ENCODE measurements at regions not wholly inside any gene's neighbourhood (a gene's known extent, or its start where the extent isn't known, plus 50 kb on each side); places are given as distances from the start of the nearest gene placed in this dataset.

DNA sequence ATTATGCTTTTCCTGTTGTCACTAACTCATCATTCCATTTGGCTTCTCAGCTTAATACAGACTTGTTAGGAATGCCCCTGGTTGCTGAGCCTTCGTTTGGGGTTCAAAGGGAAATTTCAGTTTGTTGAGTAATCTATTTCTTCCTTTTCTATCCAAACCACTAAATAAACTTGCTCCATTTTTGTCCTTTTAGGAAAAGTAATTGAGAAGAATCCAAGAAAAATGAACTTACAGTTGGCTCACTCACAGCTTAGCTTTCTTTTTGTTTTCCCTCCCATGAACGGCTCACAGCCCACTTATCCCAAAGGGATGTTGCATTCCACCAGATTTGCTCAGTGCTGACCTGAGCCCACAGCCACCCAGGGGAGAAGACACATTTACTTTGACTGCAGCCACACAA lies 73.9 kb downstream of the SOX11 start:
- Histone ChIP-seq H4K8ac (ENCODE audit: extremely low read depth, insufficient read depth, low read length) (no peak overlapping the region), H3K9me3 (ENCODE audit: insufficient read depth in 2 of 2, low read depth in 1 of 2, low read length in 1 of 2) (no peaks in the 10 kb centered on the region), H2AK5ac (ENCODE audit: low read depth, low read length) (no peak overlapping the region), H3K23ac (ENCODE audit: insufficient read length) (no peak overlapping the region), H3K9ac (replicated peaks in 1 of 4; ENCODE audit: extremely low read depth in 1 of 4, low read depth in 3 of 4, low read length in 3 of 4) (no peak overlapping the region), H3K27me3 (replicated peaks in 1 of 4; ENCODE audit: control insufficient read depth in 3 of 4, extremely low read depth in 1 of 4, insufficient read depth in 3 of 4, low read length in 3 of 4) (no peaks in the 10 kb centered on the region), H2BK5ac (ENCODE audit: low read depth, low read length) (no peak overlapping the region), H2AFZ (ENCODE audit: low read length) (no peak overlapping the region), H3K4me3 (ENCODE audit: extremely low read depth in 1 of 4, insufficient read depth in 2 of 4, low read depth in 3 of 4, low read length in 4 of 4) (no peak overlapping the region), H4K20me1 (replicated peaks in 1 of 2; ENCODE audit: control insufficient read depth in 1 of 2, insufficient read depth in 2 of 2, low read length in 2 of 2) (no peaks in the 10 kb centered on the region), H3K4me2 (ENCODE audit: insufficient read depth in 1 of 2, low read depth in 2 of 2, low read length in 2 of 2) (no peak overlapping the region), H2BK15ac (ENCODE audit: low read length) (no peak overlapping the region), H3K14ac (ENCODE audit: insufficient read length) (no peak overlapping the region), H2BK12ac (ENCODE audit: low read depth, low read length) (no peak overlapping the region), H3K23me2 (ENCODE audit: low read depth, low read length) (peaks cover 2% of the 10 kb centered on the region; the same call in 1 of the 2 replicates), H4K5ac (ENCODE audit: insufficient read length, low read depth, low read length) (no peak overlapping the region), H3K79me2 (ENCODE audit: control insufficient read depth in 1 of 2, insufficient read depth in 2 of 2, low read length in 2 of 2) (no peaks in the 10 kb centered on the region), H3K79me1 (ENCODE audit: low read depth, low read length) (no peaks in the 10 kb centered on the region), H3K36me3 (ENCODE audit: control insufficient read depth in 2 of 4, insufficient read depth in 4 of 4, low read length in 3 of 4) (no peaks in the 10 kb centered on the region), H3K56ac (replicated peaks; ENCODE audit: insufficient read length, low read depth, low read length) (no peak overlapping the region), H2BK20ac (ENCODE audit: low read length) (no peak overlapping the region), H3K18ac (ENCODE audit: extremely low read depth, low read length) (no peak overlapping the region), H3K4ac (replicated peaks; ENCODE audit: insufficient read length, low read depth, low read length) (no peak overlapping the region), H4K91ac (replicated peaks; ENCODE audit: insufficient read length, low read length) (no peak overlapping the region), H3K4me1 (replicated peaks in 1 of 4; ENCODE audit: control insufficient read depth in 3 of 4, insufficient read depth in 4 of 4, low read length in 3 of 4) (no peaks in the 10 kb centered on the region), H3K27ac (ENCODE audit: low read depth, low read length) (no peak overlapping the region), H2BK120ac (replicated peaks; ENCODE audit: low read depth, low read length) (no peak overlapping the region)
- DNase-seq (ENCODE audit: low read depth in 1 of 2, low spot score in 2 of 2) (no peak), FAIRE-seq (no peak)
- POLR2A ChIA-PET (ENCODE audit: partially characterized antibody) = no interaction called here
- CTCF ChIA-PET (ENCODE audit: partially characterized antibody) = interaction anchor here (0.6 kb wide), 1 partner anchor 612 kb away, joined by 3 read pairs; no protein-coding TSS in a partner anchor
- 91% methylated on average over 2 of the region's 2 CpGs; no CpG with 5 or more reads in 1 of the 2 experiments for WGBS, 2 experiments (ENCODE audit: extremely low coverage in 1 of 2, insufficient coverage in 1 of 2, insufficient read length in 1 of 2, insufficient replicate concordance in 2 of 2, low coverage in 1 of 2, low lambda C conversion rate in 2 of 2, missing lambda C conversion rate in 1 of 2)
- TF ChIP-seq SP2 (IDR thresholded peaks at IDR 0.05; ENCODE audit: low read length) = no peak
- no peak for TF ChIP-seq SUZ12 (IDR thresholded peaks at IDR 0.05; ENCODE audit: low read length)
- no peak for TF ChIP-seq TAF1 (IDR thresholded peaks at IDR 0.05; ENCODE audit: low read depth, low read length)
- TF ChIP-seq SIX5 (IDR thresholded peaks at IDR 0.05; ENCODE audit: low read depth, low read length) = no peak
- TF ChIP-seq MAX (IDR thresholded peaks at IDR 0.05) = no peak
- no peak for TF ChIP-seq POU5F1 (IDR thresholded peaks at IDR 0.05; ENCODE audit: low read depth, low read length)
- TF ChIP-seq SIRT6 (IDR thresholded peaks at IDR 0.05; ENCODE audit: low read length) = no peak
- TF ChIP-seq RNF2 (IDR thresholded peaks at IDR 0.05; ENCODE audit: borderline replicate concordance, low read depth, low read length, missing control alignments, poor library complexity, severe bottlenecking) = no peak
- no peak for TF ChIP-seq POLR2A (IDR thresholded peaks at IDR 0.05; ENCODE audit: control extremely low read depth in 1 of 2, low read depth in 2 of 2, low read length in 2 of 2)
- no peak for TF ChIP-seq TCF12 (IDR thresholded peaks at IDR 0.05; ENCODE audit: low read depth, low read length)
- TF ChIP-seq, protein P1, sequence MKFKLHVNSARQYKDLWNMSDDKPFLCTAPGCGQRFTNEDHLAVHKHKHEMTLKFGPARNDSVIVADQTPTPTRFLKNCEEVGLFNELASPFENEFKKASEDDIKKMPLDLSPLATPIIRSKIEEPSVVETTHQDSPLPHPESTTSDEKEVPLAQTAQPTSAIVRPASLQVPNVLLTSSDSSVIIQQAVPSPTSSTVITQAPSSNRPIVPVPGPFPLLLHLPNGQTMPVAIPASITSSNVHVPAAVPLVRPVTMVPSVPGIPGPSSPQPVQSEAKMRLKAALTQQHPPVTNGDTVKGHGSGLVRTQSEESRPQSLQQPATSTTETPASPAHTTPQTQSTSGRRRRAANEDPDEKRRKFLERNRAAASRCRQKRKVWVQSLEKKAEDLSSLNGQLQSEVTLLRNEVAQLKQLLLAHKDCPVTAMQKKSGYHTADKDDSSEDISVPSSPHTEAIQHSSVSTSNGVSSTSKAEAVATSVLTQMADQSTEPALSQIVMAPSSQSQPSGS (IDR thresholded peaks at IDR 0.05; ENCODE audit: low read length) = no peak
- TF ChIP-seq CBX8 (IDR thresholded peaks at IDR 0.05; ENCODE audit: borderline replicate concordance, low read depth, low read length) = no peak
- no peak for TF ChIP-seq KDM4A (IDR thresholded peaks at IDR 0.05; ENCODE audit: low read depth, low read length, severe bottlenecking)
- no peak for TF ChIP-seq RXRA (IDR thresholded peaks at IDR 0.05; ENCODE audit: insufficient read depth, low read depth, low read length)

Data from H1 (cell line).